ENCODE measurements at regions not wholly inside any gene's neighbourhood (a gene's known extent, or its start where the extent isn't known, plus 50 kb on each side); places are given as distances from the start of the nearest gene placed in this dataset.
"Not testable (repeated sequence)": the region's sequence is repeated elsewhere in the genome, so short reads cannot be mapped to it uniquely, and the experiment has no call there.

GRCh38 chr17:20784100-20784665, 204.7 kb downstream of the CDRT15L2 start:
- no peaks in the 10 kb centered on the region for H3K36me3 ChIP-seq (ENCODE audit: low read depth)
- H4K20me1 ChIP-seq (ENCODE audit: insufficient read depth), result no peaks in the 10 kb centered on the region
- DNase-seq, result no peak
- no peaks in the 10 kb centered on the region for H3K9me3 ChIP-seq (ENCODE audit: low read depth)
- in situ Hi-C loops (cut with MboI), result no loop called here
- H3K27ac ChIP-seq, result no peak overlapping the region
- H3K79me2 ChIP-seq (ENCODE audit: insufficient read depth), result no peaks in the 10 kb centered on the region
- H3K9me2 ChIP-seq (ENCODE audit: insufficient read depth), result no peaks in the 10 kb centered on the region
- H3K4me3 ChIP-seq, result no peak overlapping the region
- WGBS, 2 experiments (ENCODE audit: low coverage in 1 of 2, low lambda C conversion rate in 2 of 2, missing lambda C conversion rate in 2 of 2), result 11 to 12% methylated on average over 44 to 48 of the region's 48 CpGs
- no peak overlapping the region for H3K9ac ChIP-seq
- TF ChIP-seq EZH2 (IDR thresholded peaks at IDR 0.05; ENCODE audit: insufficient read depth, poor library complexity, severe bottlenecking) (no peak), EZH2phosphoT487 (IDR thresholded peaks at IDR 0.05; ENCODE audit: insufficient read depth, low read depth) (no peak)
- H3K27me3 ChIP-seq (replicated peaks; ENCODE audit: insufficient read depth), result peaks cover 8% of the 10 kb centered on the region; the same call in 1 of the 2 replicates
- H3K4me2 ChIP-seq (ENCODE audit: unreplicated experiment), result no peak overlapping the region
- no peaks in the 10 kb centered on the region for H3F3A ChIP-seq (ENCODE audit: insufficient read depth)
- no peaks in the 10 kb centered on the region for H3K4me1 ChIP-seq (ENCODE audit: insufficient read depth)
- H2AFZ ChIP-seq, result no peak overlapping the region

GRCh38 chr17:20787281-20787680, 207.8 kb downstream of the CDRT15L2 start:
- no peaks in the 10 kb centered on the region for H3K9me2 ChIP-seq (ENCODE audit: insufficient read depth)
- H2AFZ ChIP-seq, result no peak overlapping the region
- peaks cover 8% of the 10 kb centered on the region; the same call in 1 of the 2 replicates for H3K27me3 ChIP-seq (replicated peaks; ENCODE audit: insufficient read depth)
- H4K20me1 ChIP-seq (ENCODE audit: insufficient read depth), result no peaks in the 10 kb centered on the region
- H3K4me2 ChIP-seq (ENCODE audit: unreplicated experiment), result no peak overlapping the region
- no peaks in the 10 kb centered on the region for H3K9me3 ChIP-seq (ENCODE audit: low read depth)
- in situ Hi-C loops (cut with MboI), result no loop called here
- TF ChIP-seq EZH2 (IDR thresholded peaks at IDR 0.05; ENCODE audit: insufficient read depth, poor library complexity, severe bottlenecking), result no peak
- no peak for TF ChIP-seq EZH2phosphoT487 (IDR thresholded peaks at IDR 0.05; ENCODE audit: insufficient read depth, low read depth)
- WGBS, 2 experiments (ENCODE audit: low coverage in 1 of 2, low lambda C conversion rate in 2 of 2, missing lambda C conversion rate in 2 of 2), result 39 to 41% methylated on average over 6 of the region's 6 CpGs
- no peak overlapping the region for H3K27ac ChIP-seq
- DNase-seq, result no peak
- H3K4me1 ChIP-seq (ENCODE audit: insufficient read depth), result no peaks in the 10 kb centered on the region
- no peaks in the 10 kb centered on the region for H3K36me3 ChIP-seq (ENCODE audit: low read depth)
- H3K9ac ChIP-seq, result no peak overlapping the region
- H3K4me3 ChIP-seq, result no peak overlapping the region
- H3F3A ChIP-seq (ENCODE audit: insufficient read depth), result no peaks in the 10 kb centered on the region
- H3K79me2 ChIP-seq (ENCODE audit: insufficient read depth), result no peaks in the 10 kb centered on the region

GRCh38 chr17:20791626-20792025, 212.1 kb downstream of the CDRT15L2 start:
- no peak for TF ChIP-seq EZH2 (IDR thresholded peaks at IDR 0.05; ENCODE audit: insufficient read depth, poor library complexity, severe bottlenecking)
- no peaks in the 10 kb centered on the region for H3K27me3 ChIP-seq (replicated peaks; ENCODE audit: insufficient read depth)
- no peaks in the 10 kb centered on the region for H3K4me1 ChIP-seq (ENCODE audit: insufficient read depth)
- no peak overlapping the region for H3K4me3 ChIP-seq
- in situ Hi-C loops (cut with MboI), result loop anchor here (10.0 kb wide), 1 partner anchor 203 kb away; no protein-coding TSS in a partner anchor
- H4K20me1 ChIP-seq (ENCODE audit: insufficient read depth), result no peaks in the 10 kb centered on the region
- no peaks in the 10 kb centered on the region for H3K79me2 ChIP-seq (ENCODE audit: insufficient read depth)
- no peak overlapping the region for H3K4me2 ChIP-seq (ENCODE audit: unreplicated experiment)
- H3K9ac ChIP-seq, result no peak overlapping the region
- no peak overlapping the region for H2AFZ ChIP-seq
- H3K36me3 ChIP-seq (ENCODE audit: low read depth), result no peaks in the 10 kb centered on the region
- H3F3A ChIP-seq (ENCODE audit: insufficient read depth), result no peaks in the 10 kb centered on the region
- H3K27ac ChIP-seq, result no peak overlapping the region
- 75 to 79% methylated on average over 5 of the region's 5 CpGs for WGBS, 2 experiments (ENCODE audit: low coverage in 1 of 2, low lambda C conversion rate in 2 of 2, missing lambda C conversion rate in 2 of 2)
- H3K9me2 ChIP-seq (ENCODE audit: insufficient read depth), result no peaks in the 10 kb centered on the region
- DNase-seq, result no peak
- H3K9me3 ChIP-seq (ENCODE audit: low read depth), result no peaks in the 10 kb centered on the region

- not testable (repeated sequence) for H3F3A ChIP-seq (ENCODE audit: insufficient read depth); H3K27ac ChIP-seq; H3K4me1 ChIP-seq (ENCODE audit: insufficient read depth); H3K9ac ChIP-seq; H2AFZ ChIP-seq; H3K79me2 ChIP-seq (ENCODE audit: insufficient read depth); H4K20me1 ChIP-seq (ENCODE audit: insufficient read depth); DNase-seq; H3K36me3 ChIP-seq (ENCODE audit: low read depth); H3K9me3 ChIP-seq (ENCODE audit: low read depth); H3K9me2 ChIP-seq (ENCODE audit: insufficient read depth); H3K4me3 ChIP-seq; H3K4me2 ChIP-seq (ENCODE audit: unreplicated experiment); H3K27me3 ChIP-seq (replicated peaks; ENCODE audit: insufficient read depth)
- in situ Hi-C loops (cut with MboI), result loop anchor here (10.0 kb wide), 1 partner anchor 200 kb away; no protein-coding TSS in a partner anchor
- WGBS, 2 experiments (ENCODE audit: low coverage in 1 of 2, low lambda C conversion rate in 2 of 2, missing lambda C conversion rate in 2 of 2), result 38 to 46% methylated on average over 6 of the region's 6 CpGs
Observed at GRCh38 chr17:20794532-20794931, 215.0 kb downstream of the CDRT15L2 start.

- no peaks in the 10 kb centered on the region for H3K79me2 ChIP-seq (ENCODE audit: insufficient read depth)
- in situ Hi-C loops (cut with MboI), result loop anchor here (10.0 kb wide), 1 partner anchor 198 kb away; no protein-coding TSS in a partner anchor
Observed at GRCh38 chr17:20797292-20797691, 217.8 kb downstream of the CDRT15L2 start.

More at GRCh38 chr17:20797292-20797691, 217.8 kb downstream of the CDRT15L2 start:
- no peaks in the 10 kb centered on the region for H4K20me1 ChIP-seq (ENCODE audit: insufficient read depth)
- H2AFZ ChIP-seq, result no peak overlapping the region
- H3K36me3 ChIP-seq (ENCODE audit: low read depth), result no peaks in the 10 kb centered on the region
- no peak for DNase-seq
- H3K9me2 ChIP-seq (ENCODE audit: insufficient read depth), result no peaks in the 10 kb centered on the region
- WGBS, 2 experiments (ENCODE audit: low coverage in 1 of 2, low lambda C conversion rate in 2 of 2, missing lambda C conversion rate in 2 of 2), result 29 to 39% methylated on average over 3 of the region's 3 CpGs
- H3K4me3 ChIP-seq, result no peak overlapping the region
- H3K4me2 ChIP-seq (ENCODE audit: unreplicated experiment), result no peak overlapping the region
- no peaks in the 10 kb centered on the region for H3F3A ChIP-seq (ENCODE audit: insufficient read depth)
- TF ChIP-seq EZH2phosphoT487 (IDR thresholded peaks at IDR 0.05; ENCODE audit: insufficient read depth, low read depth) (no peak), EZH2 (IDR thresholded peaks at IDR 0.05; ENCODE audit: insufficient read depth, poor library complexity, severe bottlenecking) (no peak)
- no peaks in the 10 kb centered on the region for H3K27me3 ChIP-seq (replicated peaks; ENCODE audit: insufficient read depth)
- H3K4me1 ChIP-seq (ENCODE audit: insufficient read depth), result no peaks in the 10 kb centered on the region
- H3K27ac ChIP-seq, result no peak overlapping the region
- H3K9me3 ChIP-seq (ENCODE audit: low read depth), result no peaks in the 10 kb centered on the region
- H3K9ac ChIP-seq, result no peak overlapping the region

All from GM23248 (cell line).